C4-2B (cell line): ENCODE measurements at regions not wholly inside any gene's neighbourhood (a gene's known extent, or its start where the extent isn't known, plus 50 kb on each side); places are given as distances from the start of the nearest gene placed in this dataset.

Source experiments
- H3K27ac ChIP-seq: fragments of 450-650 bp; 2 replicates; pipeline ENCODE4 v1.5.1; 2017
- ZFX ChIP-seq: fragments of 450-650 bp; IDR thresholded peaks from 2 replicates; pipeline ENCODE4 v1.6.1; 2017
- TF ChIP-seq, protein P1 (sequence below): fragments of 450-650 bp; conservative IDR thresholded peaks from 2 replicates; pipeline ENCODE4 v1.5.1; 2017; ENCODE audit warnings: mild to moderate bottlenecking

DNA sequence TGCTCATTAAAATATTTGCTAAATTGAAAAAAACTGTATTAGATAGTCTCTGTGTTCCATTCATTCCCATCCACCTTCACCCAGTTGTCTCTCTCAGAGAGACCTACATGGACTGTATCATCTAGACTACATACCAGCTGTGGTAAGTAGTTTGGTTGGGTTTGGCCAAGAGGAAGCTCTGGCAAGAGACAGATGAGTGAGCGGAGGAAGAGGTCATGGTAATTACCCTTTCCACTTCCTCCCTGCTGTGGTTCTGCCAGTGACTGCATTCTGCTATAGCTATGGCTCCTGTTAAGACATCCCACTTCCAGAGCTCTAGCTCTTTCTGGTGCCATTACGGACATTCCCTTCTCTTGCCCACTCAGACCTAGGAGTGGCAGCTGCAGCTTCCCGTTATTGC is 239.0 kb upstream of the MID1 start:
- TF ChIP-seq, protein P1, sequence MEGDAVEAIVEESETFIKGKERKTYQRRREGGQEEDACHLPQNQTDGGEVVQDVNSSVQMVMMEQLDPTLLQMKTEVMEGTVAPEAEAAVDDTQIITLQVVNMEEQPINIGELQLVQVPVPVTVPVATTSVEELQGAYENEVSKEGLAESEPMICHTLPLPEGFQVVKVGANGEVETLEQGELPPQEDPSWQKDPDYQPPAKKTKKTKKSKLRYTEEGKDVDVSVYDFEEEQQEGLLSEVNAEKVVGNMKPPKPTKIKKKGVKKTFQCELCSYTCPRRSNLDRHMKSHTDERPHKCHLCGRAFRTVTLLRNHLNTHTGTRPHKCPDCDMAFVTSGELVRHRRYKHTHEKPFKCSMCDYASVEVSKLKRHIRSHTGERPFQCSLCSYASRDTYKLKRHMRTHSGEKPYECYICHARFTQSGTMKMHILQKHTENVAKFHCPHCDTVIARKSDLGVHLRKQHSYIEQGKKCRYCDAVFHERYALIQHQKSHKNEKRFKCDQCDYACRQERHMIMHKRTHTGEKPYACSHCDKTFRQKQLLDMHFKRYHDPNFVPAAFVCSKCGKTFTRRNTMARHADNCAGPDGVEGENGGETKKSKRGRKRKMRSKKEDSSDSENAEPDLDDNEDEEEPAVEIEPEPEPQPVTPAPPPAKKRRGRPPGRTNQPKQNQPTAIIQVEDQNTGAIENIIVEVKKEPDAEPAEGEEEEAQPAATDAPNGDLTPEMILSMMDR: no peak
- TF ChIP-seq ZFX: no peak
- H3K27ac ChIP-seq: no peak overlapping the region

DNA sequence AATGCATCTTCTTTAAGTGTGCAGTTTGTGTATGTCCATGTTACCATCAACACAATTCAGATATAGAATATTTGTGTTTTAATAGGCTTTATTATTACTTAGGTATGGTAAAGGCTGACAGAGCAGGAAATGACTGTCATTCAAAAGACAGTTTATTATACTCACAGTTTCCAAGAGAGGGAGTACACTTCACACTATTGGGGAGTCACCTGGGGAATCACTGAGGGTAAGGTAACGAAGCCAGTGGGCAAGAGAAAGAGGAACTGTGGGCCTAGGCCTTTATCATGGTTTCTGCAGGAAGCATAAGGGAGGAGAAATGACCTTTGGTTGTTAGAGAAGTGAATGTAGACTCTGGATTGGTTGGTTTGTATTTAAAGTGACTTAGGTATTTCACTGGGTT is 235.1 kb upstream of the HCCS start:
- no peak overlapping the region for H3K27ac ChIP-seq
- no peak for TF ChIP-seq ZFX
- TF ChIP-seq, protein P1: no peak

DNA sequence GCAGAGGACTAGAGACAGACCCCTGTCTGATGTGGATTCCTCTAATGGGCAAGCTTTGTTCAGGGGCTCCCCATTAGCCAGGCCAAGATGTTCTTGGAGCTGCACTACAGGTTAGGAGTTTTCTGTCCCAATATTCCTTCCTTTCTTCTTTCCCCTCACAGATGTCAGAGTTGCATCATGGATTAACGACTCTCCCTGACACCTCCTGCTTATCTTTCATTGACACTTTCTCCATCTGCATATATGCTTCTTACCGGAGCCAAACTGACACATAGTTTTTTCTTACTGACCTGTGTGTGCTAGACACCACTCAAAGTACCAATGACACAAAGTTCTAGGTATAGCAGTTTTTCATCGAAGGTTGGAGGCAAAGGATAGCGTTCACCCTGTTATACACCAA is 228.6 kb upstream of the HCCS start:
- no peak for TF ChIP-seq ZFX
- TF ChIP-seq, protein P1: no peak
- no peak overlapping the region for H3K27ac ChIP-seq

DNA sequence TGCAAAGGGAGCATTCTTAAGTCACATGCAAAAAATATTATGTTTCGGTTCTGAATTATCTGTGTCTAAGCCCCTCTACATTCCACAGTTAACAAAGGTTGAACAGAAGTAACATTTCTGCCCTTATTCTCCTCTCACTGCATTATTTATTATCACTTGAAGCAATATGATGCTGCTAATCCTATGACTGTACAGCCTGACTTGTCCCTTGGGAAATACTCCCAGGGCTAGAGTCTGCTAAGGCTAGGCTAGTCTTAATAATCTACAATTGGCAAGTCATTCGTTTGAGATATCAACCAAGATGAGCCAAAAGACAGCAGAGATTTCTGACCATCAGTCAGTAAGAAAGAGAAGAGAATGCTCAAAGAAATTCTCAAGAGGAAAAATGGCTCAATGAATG is 226.9 kb upstream of the HCCS start:
- H3K27ac ChIP-seq: no peak overlapping the region
- no peak for TF ChIP-seq ZFX
- TF ChIP-seq, protein P1: no peak

DNA sequence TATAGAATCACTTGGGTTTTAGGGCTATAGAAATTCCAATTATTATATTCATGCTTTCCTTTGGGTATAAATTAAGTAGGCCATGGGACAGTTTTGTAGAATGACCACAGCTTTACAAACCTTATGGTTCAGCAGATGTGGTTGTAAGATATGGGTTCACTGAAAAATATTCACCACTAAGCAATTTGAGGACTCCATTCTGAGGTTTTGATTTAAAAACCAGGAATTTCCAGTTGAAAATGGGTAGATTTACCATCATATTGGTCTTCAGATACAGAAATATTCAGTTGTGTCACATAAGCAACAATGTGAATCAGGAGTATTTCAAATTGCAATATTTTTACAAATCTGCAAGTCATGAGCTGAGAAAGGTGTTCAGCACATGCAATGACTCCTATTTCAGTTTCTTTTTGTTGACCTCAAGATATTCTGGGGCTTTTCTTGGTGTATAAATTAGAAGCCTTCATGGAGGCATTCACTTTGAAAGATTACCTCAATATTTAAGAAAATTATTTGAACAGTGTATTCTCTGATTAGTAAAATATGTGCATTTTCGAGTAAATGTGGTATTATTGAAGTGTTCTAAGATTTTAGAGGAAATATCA is 218.4 kb upstream of the HCCS start:
- no peak overlapping the region for H3K27ac ChIP-seq
- TF ChIP-seq ZFX: no peak
- TF ChIP-seq, protein P1: no peak

DNA sequence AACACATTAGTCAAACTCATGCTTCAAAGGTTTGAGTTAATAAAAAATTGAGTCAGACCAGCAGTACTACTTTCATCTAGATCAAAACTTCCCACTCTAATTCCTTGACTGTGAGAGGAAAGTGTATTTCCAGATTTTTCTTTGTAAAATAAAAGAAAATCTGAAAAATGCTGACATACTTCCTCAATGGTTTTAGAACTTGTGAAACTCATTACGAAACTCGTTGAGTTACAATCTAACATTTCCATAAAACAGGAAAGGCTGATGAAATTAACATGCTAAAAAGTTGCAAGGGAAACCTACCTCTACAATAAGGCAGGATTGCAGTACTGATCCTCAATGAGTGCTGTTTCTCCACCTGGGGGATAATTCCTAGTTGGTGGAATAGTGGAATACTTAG is 217.8 kb upstream of the HCCS start:
- H3K27ac ChIP-seq: no peak overlapping the region
- TF ChIP-seq, protein P1: no peak
- TF ChIP-seq ZFX: no peak

DNA sequence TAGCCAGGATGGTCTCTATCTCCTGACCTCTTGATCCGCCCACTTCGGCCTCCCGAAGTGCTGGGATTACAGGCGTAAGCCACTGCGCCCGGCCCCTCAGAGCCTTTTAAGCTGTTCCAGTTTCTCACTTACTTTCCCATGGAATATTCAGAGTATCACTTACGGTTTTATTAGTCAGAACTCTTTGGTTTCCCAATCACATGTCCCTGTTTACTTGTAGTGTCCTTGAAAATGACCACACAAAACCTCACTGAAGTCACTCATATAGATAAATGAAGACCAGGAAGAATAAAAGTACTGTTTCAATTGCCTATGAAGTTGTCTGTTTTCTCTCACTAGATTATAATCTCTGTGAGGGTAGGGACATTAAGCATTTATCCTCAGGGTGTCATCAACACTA is 217.2 kb upstream of the HCCS start:
- no peak overlapping the region for H3K27ac ChIP-seq
- no peak for TF ChIP-seq ZFX
- TF ChIP-seq, protein P1: no peak
